Ovary (tissue), 3 donors: ENCODE measurements at regions not wholly inside any gene's neighbourhood (a gene's known extent, or its start where the extent isn't known, plus 50 kb on each side); places are given as distances from the start of the nearest gene placed in this dataset.

Source experiments
- EP300 ChIP-seq: sonication (generic); formaldehyde crosslinking; IDR thresholded peaks from one replicate; pipeline ENCODE4 v1.6.1; 2017; ENCODE audit warnings: antibody characterized with exemption
- TF ChIP-seq, protein P1 (sequence below), 3 donors: fragments of 450-650 bp in 2 of 3; fragments of 200-600 bp in 1 of 3; IDR thresholded peaks; one replicate each; pipeline versions ENCODE4 v1.5.1 to v1.8.0; 2016 to 2022; ENCODE audit warnings: antibody characterized with exemption in 3 of 3, mild to moderate bottlenecking in 1 of 3
- donor health status: DM: no; HTN: no; CAD: no.

DNA sequence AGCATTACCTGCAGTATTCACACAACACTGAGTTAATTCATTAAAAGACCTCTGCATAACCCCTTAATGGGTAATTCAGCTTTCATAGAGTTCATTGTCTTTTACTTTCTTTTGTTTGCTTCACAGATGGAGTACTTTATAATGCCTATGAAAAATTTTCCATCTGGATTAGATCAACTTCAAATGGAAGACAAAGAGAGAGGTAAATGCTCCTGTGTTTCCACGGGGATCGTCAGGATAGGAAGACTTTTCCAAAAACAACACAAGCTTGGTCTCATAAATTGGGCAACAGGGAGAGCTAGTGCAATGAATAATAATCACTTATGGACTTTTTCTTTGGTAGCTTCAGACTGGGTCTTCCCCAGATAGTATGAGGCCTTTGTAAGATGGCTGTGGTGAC, 100.7 kb downstream of the ICOS start:
- TF ChIP-seq, protein P1, sequence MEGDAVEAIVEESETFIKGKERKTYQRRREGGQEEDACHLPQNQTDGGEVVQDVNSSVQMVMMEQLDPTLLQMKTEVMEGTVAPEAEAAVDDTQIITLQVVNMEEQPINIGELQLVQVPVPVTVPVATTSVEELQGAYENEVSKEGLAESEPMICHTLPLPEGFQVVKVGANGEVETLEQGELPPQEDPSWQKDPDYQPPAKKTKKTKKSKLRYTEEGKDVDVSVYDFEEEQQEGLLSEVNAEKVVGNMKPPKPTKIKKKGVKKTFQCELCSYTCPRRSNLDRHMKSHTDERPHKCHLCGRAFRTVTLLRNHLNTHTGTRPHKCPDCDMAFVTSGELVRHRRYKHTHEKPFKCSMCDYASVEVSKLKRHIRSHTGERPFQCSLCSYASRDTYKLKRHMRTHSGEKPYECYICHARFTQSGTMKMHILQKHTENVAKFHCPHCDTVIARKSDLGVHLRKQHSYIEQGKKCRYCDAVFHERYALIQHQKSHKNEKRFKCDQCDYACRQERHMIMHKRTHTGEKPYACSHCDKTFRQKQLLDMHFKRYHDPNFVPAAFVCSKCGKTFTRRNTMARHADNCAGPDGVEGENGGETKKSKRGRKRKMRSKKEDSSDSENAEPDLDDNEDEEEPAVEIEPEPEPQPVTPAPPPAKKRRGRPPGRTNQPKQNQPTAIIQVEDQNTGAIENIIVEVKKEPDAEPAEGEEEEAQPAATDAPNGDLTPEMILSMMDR (IDR thresholded peaks at IDR 0.05), result no peak
- no peak for TF ChIP-seq EP300
